HCT116 (cell line): ENCODE measurements at regions not wholly inside any gene's neighbourhood (a gene's known extent, or its start where the extent isn't known, plus 50 kb on each side); places are given as distances from the start of the nearest gene placed in this dataset.

Source experiments
- ATAC-seq: fragments of 200-7000 bp; cut with Tn5 transposase; 2 replicates; pipeline ENCODE4 v1.9.1; 2020; ENCODE audit warnings: mild to moderate bottlenecking, moderate library complexity
- BruUV-seq: library from RNA; stranded (reverse); fragments of 400-500 nt; replicated peaks from 2 replicates; lab custom pipeline; 2021; lab: Mats Ljungman, UMichigan
- CTCF ChIA-PET: fragments of 300-600 bp; sonication (Branson Sonifier 250); formaldehyde crosslinking; loops from one replicate; lab custom pipeline; 2021; ENCODE audit warnings: antibody characterized with exemption; lab: Charles Lee
- POLR2A ChIA-PET: fragments of 300-600, 350-600 bp; sonication (Branson Sonifier 250); formaldehyde crosslinking; loops from one replicate; lab custom pipeline; 2021; ENCODE audit warnings: antibody characterized with exemption; lab: Charles Lee
- RAD21 ChIA-PET, 2 experiments: fragments of 300-600 bp; sonication (Branson Sonifier 250); formaldehyde crosslinking; loops; one replicate each; lab custom pipeline; 2023; ENCODE audit warnings: low total read pairs in 2 of 2; ENCODE audit not compliant: uncharacterized antibody in 2 of 2, unreplicated experiment in 2 of 2, low non-redundant PET in 1 of 2; lab: Charles Lee
- DNase-seq: peaks from one replicate; pipeline ENCODE4 v3.0.0-alpha.2; 2010; ENCODE audit warnings: low read depth, low spot score
- H2AFZ ChIP-seq: fragments of 200-600 bp; shearing (Covaris generic), sonication (generic); 2 replicates; pipeline ENCODE4 v1.6.1; 2017; ENCODE audit warnings: low read depth, mixed run types, mixed read lengths, antibody characterized with exemption, low read length; ENCODE audit not compliant: poor library complexity, severe bottlenecking
- H3K27ac ChIP-seq: 2 replicates; pipeline ENCODE4 v1.5.1; 2012; ENCODE audit warnings: low read depth, low read length
- H3K27me3 ChIP-seq: fragments of 200-600 bp; sonication (generic); 2 replicates; pipeline ENCODE4 v1.6.1; 2016; ENCODE audit warnings: mixed run types, low read length, mixed read lengths; ENCODE audit not compliant: insufficient read depth
- H3K36me3 ChIP-seq, 2 experiments: fragments of 200-500 bp in 1 of 2; fragments of 200-600 bp in 1 of 2; sonication (Bioruptor generic) in 1 of 2; sonication (generic) in 1 of 2; 2 replicates each; pipeline versions ENCODE4 v1.5.1 to v1.6.1; 2014 to 2016; ENCODE audit warnings: low read length in 2 of 2, inconsistent platforms in 1 of 2, mixed read lengths in 1 of 2, mixed run types in 1 of 2; ENCODE audit not compliant: insufficient read depth in 2 of 2, control insufficient read depth in 1 of 2
- H3K4me1 ChIP-seq, 2 experiments: fragments of 200-600 bp in 1 of 2; sonication (generic) in 1 of 2; 2 replicates each; pipeline versions ENCODE4 v1.5.1 to v1.6.1; 2012 to 2017; ENCODE audit warnings: low read length in 2 of 2, inconsistent platforms in 1 of 2, mild to moderate bottlenecking in 1 of 2, mixed read lengths in 1 of 2, mixed run types in 1 of 2, moderate library complexity in 1 of 2; ENCODE audit not compliant: insufficient read depth in 2 of 2, control insufficient read depth in 1 of 2
- H3K4me2 ChIP-seq: fragments of 200-600 bp; sonication (generic); 2 replicates; pipeline ENCODE4 v1.6.1; 2017; ENCODE audit warnings: mixed run types, low read length, mixed read lengths
- H3K4me3 ChIP-seq, 2 experiments: fragments of 200-600 bp in 1 of 2; sonication (generic) in 1 of 2; replicated peaks in 1 of 2; 2 replicates each; pipeline ENCODE4 v1.5.1; 2011 to 2016; ENCODE audit warnings: low read length in 2 of 2, control low read depth in 1 of 2, low read depth in 1 of 2, mild to moderate bottlenecking in 1 of 2, mixed read lengths in 1 of 2, mixed run types in 1 of 2
- H3K79me2 ChIP-seq: fragments of 200-600 bp; sonication (generic); 2 replicates; pipeline ENCODE4 v1.6.1; 2017; ENCODE audit warnings: mild to moderate bottlenecking, mixed run types, low read length, moderate library complexity, mixed read lengths; ENCODE audit not compliant: insufficient read depth
- H3K9ac ChIP-seq: fragments of 200-600 bp; sonication (generic); 2 replicates; pipeline ENCODE4 v1.6.1; 2016; ENCODE audit warnings: low read length, mixed read lengths
- H3K9me2 ChIP-seq: fragments of 200-600 bp; sonication (generic), shearing (Covaris generic); 2 replicates; pipeline ENCODE4 v1.6.1; 2017; ENCODE audit warnings: mixed run types, mild to moderate bottlenecking, moderate library complexity; ENCODE audit not compliant: insufficient read depth
- H3K9me3 ChIP-seq, 2 experiments: fragments of 200-500 bp in 1 of 2; fragments of 200-600 bp in 1 of 2; sonication (Bioruptor generic) in 1 of 2; sonication (generic) in 1 of 2; 2 replicates each; pipeline ENCODE4 v1.6.1; 2014 to 2017; ENCODE audit warnings: low read length in 2 of 2, mixed read lengths in 2 of 2, inconsistent platforms in 1 of 2, low read depth in 1 of 2, mild to moderate bottlenecking in 1 of 2, mixed run types in 1 of 2, moderate library complexity in 1 of 2; ENCODE audit not compliant: control insufficient read depth in 1 of 2, insufficient read depth in 1 of 2
- H4K20me1 ChIP-seq: fragments of 200-600 bp; sonication (generic), shearing (Covaris generic); 2 replicates; pipeline ENCODE4 v1.6.1; 2017; ENCODE audit warnings: mixed run types, mild to moderate bottlenecking, moderate library complexity; ENCODE audit not compliant: insufficient read depth
- CBX3 ChIP-seq: IDR thresholded peaks from 2 replicates; pipeline ENCODE4 v1.6.1; 2012; ENCODE audit warnings: low read depth
- ELF1 ChIP-seq: IDR thresholded peaks from 2 replicates; pipeline ENCODE4 v1.6.1; 2012; ENCODE audit warnings: low read depth, borderline replicate concordance
- EZH2 ChIP-seq: fragments of 200-600 bp; sonication (generic); IDR thresholded peaks from 2 replicates; pipeline ENCODE4 v1.6.1; 2017; ENCODE audit warnings: antibody characterized with exemption, mixed run types
- FOSL1 ChIP-seq: IDR thresholded peaks from 2 replicates; pipeline ENCODE4 v1.6.1; 2012; ENCODE audit warnings: low read depth
- POLR2A ChIP-seq: IDR thresholded peaks from 2 replicates; pipeline ENCODE4 v1.7.0; 2011; ENCODE audit warnings: borderline replicate concordance; ENCODE audit not compliant: insufficient read depth, insufficient read length; ENCODE audit errors: extremely low read depth
- SIN3A ChIP-seq: IDR thresholded peaks from 2 replicates; pipeline ENCODE4 v1.6.1; 2012; ENCODE audit warnings: low read depth
- SRF ChIP-seq: IDR thresholded peaks from 2 replicates; pipeline ENCODE4 v1.6.1; 2012; ENCODE audit warnings: low read depth
- YY1 ChIP-seq: IDR thresholded peaks from 2 replicates; pipeline ENCODE4 v1.6.1; 2011; ENCODE audit warnings: low read length, low read depth, moderate library complexity, mild to moderate bottlenecking; ENCODE audit not compliant: insufficient replicate concordance; ENCODE audit errors: extremely low read depth
- ZFX ChIP-seq: fragments of 450-650 bp; IDR thresholded peaks from 2 replicates; pipeline ENCODE4 v1.6.1; 2017
- intact Hi-C: fragments of 100-400 bp; cut with micrococcal nuclease; formaldehyde crosslinking; loops from 2 replicates; pipeline ENCODE4 v1.10.0; 2022
- TF ChIP-seq, protein P1 (sequence below): IDR thresholded peaks from 2 replicates; pipeline ENCODE4 v1.6.1; 2012
- TF ChIP-seq, protein P2 (sequence below): IDR thresholded peaks from 2 replicates; pipeline ENCODE4 v1.6.1; 2011; ENCODE audit warnings: mild to moderate bottlenecking, low read length, moderate library complexity; ENCODE audit not compliant: insufficient replicate concordance; ENCODE audit errors: extremely low read depth

DNA sequence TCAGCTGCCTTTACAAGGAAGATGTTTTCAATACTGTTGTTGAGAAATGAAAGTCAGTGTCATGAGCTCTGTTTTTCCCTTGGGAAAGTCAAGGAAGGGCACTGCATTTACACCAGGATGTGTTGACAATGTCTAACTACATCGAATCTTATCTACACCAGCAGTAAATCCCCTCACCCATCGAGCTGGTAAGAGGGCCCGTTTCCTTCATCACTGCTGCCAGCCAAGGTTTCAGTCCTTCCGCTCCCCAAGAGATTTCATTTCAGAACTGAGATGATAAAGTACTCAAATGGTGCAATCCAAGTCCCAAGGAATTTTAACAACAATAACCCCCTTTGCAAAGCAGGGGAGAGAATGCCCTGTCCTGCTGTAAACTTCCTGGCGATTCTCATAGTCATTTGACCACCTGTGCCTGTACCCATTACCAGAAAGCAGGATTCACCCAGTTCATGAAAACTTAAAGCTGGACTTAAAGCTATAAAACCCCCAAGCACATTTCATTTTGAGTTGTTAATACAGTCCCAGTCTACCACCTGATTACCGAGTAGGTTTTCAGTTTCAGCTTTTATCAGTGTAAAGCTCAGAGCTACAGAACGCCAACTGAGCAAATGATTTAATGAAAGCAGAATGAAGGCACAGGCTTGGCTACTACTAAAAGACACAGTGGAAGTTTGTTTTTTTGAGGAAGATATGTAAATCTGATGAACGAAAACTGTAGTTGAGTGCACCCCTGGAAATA lies 122.5 kb upstream of the TAB2 start:
- peaks cover 0 to 4% of the 10 kb centered on the region in 2 experiments; a peak in 1 of 4 replicates for H3K4me1 ChIP-seq
- POLR2A ChIA-PET = no interaction called here
- H3K79me2 ChIP-seq = no peaks in the 10 kb centered on the region
- H4K20me1 ChIP-seq = no peaks in the 10 kb centered on the region
- no peaks in the 10 kb centered on the region for H3K9me2 ChIP-seq
- intact Hi-C loops = no loop called here
- no peak overlapping the region for H3K27ac ChIP-seq
- no peak overlapping the region for H2AFZ ChIP-seq
- RAD21 ChIA-PET = no interaction called here
- no peaks in the 10 kb centered on the region for H3K27me3 ChIP-seq
- DNase-seq = no peak
- 0 out of 4 replicates have a peak, but pooled peaks cover 0 to 4% of the 10 kb centered on the region in 2 experiments for H3K9me3 ChIP-seq
- no TSS peak for BruUV-seq
- H3K36me3 ChIP-seq = no peaks in the 10 kb centered on the region
- CTCF ChIA-PET = no interaction called here
- TF ChIP-seq, protein P1, sequence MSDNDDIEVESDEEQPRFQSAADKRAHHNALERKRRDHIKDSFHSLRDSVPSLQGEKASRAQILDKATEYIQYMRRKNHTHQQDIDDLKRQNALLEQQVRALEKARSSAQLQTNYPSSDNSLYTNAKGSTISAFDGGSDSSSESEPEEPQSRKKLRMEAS = no peak
- TF ChIP-seq YY1 = no peak
- TF ChIP-seq EZH2 = no peak
- no peak for TF ChIP-seq CBX3
- TF ChIP-seq SRF = no peak
- no peak for TF ChIP-seq ZFX
- no peak for TF ChIP-seq ELF1
- no peak for TF ChIP-seq FOSL1
- TF ChIP-seq POLR2A = no peak
- no peak for TF ChIP-seq SIN3A
- no peak overlapping the region for H3K4me3 ChIP-seq
- no peak overlapping the region for H3K9ac ChIP-seq
- ATAC-seq = no peak
- no peak overlapping the region for H3K4me2 ChIP-seq

DNA sequence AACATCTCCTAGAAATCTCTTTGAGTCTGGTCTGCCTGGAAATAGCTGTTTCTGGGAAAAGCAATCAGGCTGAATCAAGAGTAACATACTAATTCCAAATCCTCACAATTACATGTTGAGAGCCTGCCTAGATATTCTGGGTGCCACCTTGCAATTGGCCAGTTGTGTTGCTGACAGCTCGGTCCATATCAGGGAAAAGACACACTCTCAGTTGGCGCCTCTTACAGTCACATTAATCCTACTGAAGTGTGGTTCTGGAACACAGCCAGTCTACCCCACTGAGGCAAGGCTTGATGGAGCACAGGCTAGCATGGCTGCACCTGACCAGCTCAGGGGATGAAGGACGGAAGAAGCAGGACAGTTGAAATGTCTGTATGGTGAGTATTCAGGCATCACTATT lies 121.4 kb upstream of the TAB2 start:
- TF ChIP-seq, protein P2, sequence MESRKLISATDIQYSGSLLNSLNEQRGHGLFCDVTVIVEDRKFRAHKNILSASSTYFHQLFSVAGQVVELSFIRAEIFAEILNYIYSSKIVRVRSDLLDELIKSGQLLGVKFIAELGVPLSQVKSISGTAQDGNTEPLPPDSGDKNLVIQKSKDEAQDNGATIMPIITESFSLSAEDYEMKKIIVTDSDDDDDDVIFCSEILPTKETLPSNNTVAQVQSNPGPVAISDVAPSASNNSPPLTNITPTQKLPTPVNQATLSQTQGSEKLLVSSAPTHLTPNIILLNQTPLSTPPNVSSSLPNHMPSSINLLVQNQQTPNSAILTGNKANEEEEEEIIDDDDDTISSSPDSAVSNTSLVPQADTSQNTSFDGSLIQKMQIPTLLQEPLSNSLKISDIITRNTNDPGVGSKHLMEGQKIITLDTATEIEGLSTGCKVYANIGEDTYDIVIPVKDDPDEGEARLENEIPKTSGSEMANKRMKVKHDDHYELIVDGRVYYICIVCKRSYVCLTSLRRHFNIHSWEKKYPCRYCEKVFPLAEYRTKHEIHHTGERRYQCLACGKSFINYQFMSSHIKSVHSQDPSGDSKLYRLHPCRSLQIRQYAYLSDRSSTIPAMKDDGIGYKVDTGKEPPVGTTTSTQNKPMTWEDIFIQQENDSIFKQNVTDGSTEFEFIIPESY = no peak
- TF ChIP-seq, all 23 proteins: peak for 0
- Histone ChIP-seq H3K9me3 (0 out of 4 replicates have a peak, but pooled peaks cover 0 to 4% of the 10 kb centered on the region in 2 experiments), H3K9me2 (no peaks in the 10 kb centered on the region), H3K4me2 (no peak overlapping the region), H4K20me1 (no peaks in the 10 kb centered on the region), H3K79me2 (no peaks in the 10 kb centered on the region), H3K4me1 (no peaks in the 10 kb centered on the region), H3K27ac (no peak overlapping the region), H3K36me3 (no peaks in the 10 kb centered on the region), H3K9ac (no peak overlapping the region), H3K4me3 (no peak overlapping the region), H3K27me3 (no peaks in the 10 kb centered on the region), H2AFZ (no peak overlapping the region)
- DNase-seq (no peak), ATAC-seq (no peak)
- BruUV-seq = no TSS peak
- ChIA-PET CTCF (no interaction called here), POLR2A (no interaction called here), RAD21 (no interaction called here)
- intact Hi-C loops = no loop called here
